Naive B cell (primary cell): ENCODE measurements at regions not wholly inside any gene's neighbourhood (a gene's known extent, or its start where the extent isn't known, plus 50 kb on each side); places are given as distances from the start of the nearest gene placed in this dataset.

Source experiments
- ATAC-seq, 2 donors: fragments of 150-1000 bp; cut with Tn5 transposase; 2 replicates each; pipeline ENCODE4 v1.10.0; 2021; ENCODE audit warnings: low read depth in 2 of 2, mild to moderate bottlenecking in 2 of 2, moderate library complexity in 2 of 2
- DNase-seq: peaks from one replicate; pipeline ENCODE4 v3.0.0; 2022
- H3K27ac Mint-ChIP-seq, 6 donors: one replicate each; pipeline ENCODE4 v1.8.0; 2020 to 2022; ENCODE audit warnings: mild to moderate bottlenecking in 6 of 6, mixed read lengths in 6 of 6, moderate library complexity in 5 of 6, inconsistent platforms in 2 of 6
- H3K27me3 Mint-ChIP-seq, 3 donors: one replicate each; pipeline ENCODE4 v1.8.0; 2021 to 2022; ENCODE audit warnings: mixed read lengths in 3 of 3, mild to moderate bottlenecking in 1 of 3
- H3K36me3 Mint-ChIP-seq, 2 donors: one replicate each; pipeline ENCODE4 v1.8.0; 2020 to 2022; ENCODE audit warnings: mixed read lengths in 2 of 2, inconsistent platforms in 1 of 2, mild to moderate bottlenecking in 1 of 2
- H3K4me1 Mint-ChIP-seq, 3 donors: one replicate each; pipeline ENCODE4 v1.8.0; 2020 to 2022; ENCODE audit warnings: mixed read lengths in 3 of 3, inconsistent platforms in 1 of 3, mild to moderate bottlenecking in 1 of 3, moderate library complexity in 1 of 3
- H3K4me3 Mint-ChIP-seq, 8 donors: one replicate each; pipeline ENCODE4 v1.8.0; 2020 to 2022; ENCODE audit warnings: mild to moderate bottlenecking in 8 of 8, mixed read lengths in 8 of 8, moderate library complexity in 8 of 8, inconsistent platforms in 2 of 8
- H3K9me3 Mint-ChIP-seq, 7 donors: one replicate each; pipeline ENCODE4 v1.8.0; 2020 to 2022; ENCODE audit warnings: mixed read lengths in 7 of 7, mild to moderate bottlenecking in 5 of 7, inconsistent platforms in 2 of 7, moderate library complexity in 1 of 7

DNA sequence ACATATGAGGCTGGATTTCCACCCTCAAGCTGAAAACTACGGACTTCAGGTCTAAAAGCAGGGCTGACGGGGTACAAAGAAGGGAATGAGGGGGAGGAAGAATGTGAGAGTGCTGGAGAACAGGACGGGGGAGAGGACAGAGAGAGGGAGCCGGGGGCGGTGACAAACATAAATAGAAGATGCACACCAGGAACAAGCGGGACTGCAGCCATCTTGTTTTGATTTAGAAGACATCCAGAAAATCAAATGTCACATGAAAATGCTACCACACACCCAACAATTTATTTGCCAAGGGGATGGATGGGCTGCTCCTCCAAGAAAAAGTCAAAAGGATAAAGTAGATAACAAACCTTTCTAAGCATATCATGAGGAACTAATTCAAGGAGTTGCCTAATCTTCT lies 59.2 kb upstream of the FHL2 start:
- no peak for DNase-seq

DNA sequence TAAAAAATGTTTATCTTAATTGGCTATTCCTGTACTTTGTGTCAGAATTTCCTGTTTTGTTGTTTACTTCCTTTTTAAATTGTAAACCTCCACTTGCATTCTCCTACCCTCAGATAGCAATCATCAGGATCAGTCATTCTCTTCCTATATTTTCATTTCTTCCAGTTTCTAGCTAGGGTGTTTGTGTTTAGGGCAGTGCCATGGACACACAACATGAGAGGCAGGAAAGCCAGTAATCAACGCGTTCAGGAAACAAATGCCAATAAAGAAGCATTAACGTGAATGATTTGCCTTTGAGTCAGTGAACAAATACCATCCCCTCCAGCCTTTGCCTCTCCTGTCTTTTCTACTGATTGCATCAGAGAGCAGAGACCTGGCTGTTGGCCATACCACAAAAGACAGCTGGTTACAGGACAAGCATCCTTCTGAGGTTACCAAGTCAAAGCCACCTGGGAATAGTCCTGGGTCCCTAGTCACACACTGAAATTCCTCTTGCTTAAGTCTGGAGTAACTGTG lies 56.7 kb upstream of the FHL2 start:
- Mint-ChIP-seq H3K27me3 (peaks cover 16 to 38% (median 20%) of the 10 kb centered on the region in 3 donors), H3K9me3 (no peaks in the 10 kb centered on the region), H3K36me3 (no peaks in the 10 kb centered on the region), H3K27ac (no peak overlapping the region), H3K4me3 (no peak overlapping the region), H3K4me1 (no peaks in the 10 kb centered on the region)
- DNase-seq (no peak), ATAC-seq (no peak)

More for the DNA sequence above, 59.2 kb upstream of the FHL2 start:
- no peak overlapping the region for H3K27ac Mint-ChIP-seq
- H3K27me3 Mint-ChIP-seq, result peaks cover 16 to 37% (median 20%) of the 10 kb centered on the region in 3 donors
- no peaks in the 10 kb centered on the region for H3K9me3 Mint-ChIP-seq
- ATAC-seq, result no peak
- H3K4me1 Mint-ChIP-seq, result no peaks in the 10 kb centered on the region
- no peak overlapping the region for H3K4me3 Mint-ChIP-seq
- no peaks in the 10 kb centered on the region for H3K36me3 Mint-ChIP-seq

DNA sequence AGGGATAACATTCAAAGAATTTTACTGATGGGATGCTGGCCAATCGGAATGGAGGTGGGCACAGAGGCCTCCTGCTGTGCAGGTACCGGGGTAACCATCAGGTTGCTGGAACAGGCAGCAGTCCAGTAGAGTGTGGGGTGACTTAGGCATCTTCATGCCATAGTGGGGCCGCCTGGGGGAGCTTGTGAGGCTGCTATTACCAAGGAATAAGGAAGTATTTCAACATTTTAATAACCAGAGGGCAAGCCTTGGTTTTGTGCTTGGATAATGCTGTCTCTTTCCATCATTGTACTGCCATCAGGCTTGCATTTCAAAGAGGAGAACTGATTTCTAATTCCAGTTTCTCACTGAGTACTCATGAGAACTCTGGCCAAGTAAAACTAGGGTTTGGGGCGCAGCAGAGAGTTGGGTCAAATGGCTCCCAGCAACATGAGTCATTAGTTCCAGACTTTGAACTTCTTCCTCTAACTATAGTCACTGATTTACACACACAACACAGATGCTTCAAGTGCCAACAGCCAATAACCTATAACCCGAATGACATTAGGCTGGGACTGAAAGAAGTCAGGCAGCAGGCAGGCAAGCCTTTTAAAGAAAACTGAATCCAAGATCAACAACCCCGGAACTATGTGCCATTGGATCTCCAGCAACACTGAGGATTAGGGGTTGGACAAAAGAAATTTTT lies 56.1 kb upstream of the FHL2 start:
- Mint-ChIP-seq H3K9me3 (no peaks in the 10 kb centered on the region), H3K4me1 (no peaks in the 10 kb centered on the region), H3K27me3 (peaks cover 16 to 41% (median 20%) of the 10 kb centered on the region in 3 donors), H3K4me3 (no peak overlapping the region), H3K27ac (no peak overlapping the region), H3K36me3 (no peaks in the 10 kb centered on the region)
- DNase-seq (peak; percentile 2), ATAC-seq (no peak)

DNA sequence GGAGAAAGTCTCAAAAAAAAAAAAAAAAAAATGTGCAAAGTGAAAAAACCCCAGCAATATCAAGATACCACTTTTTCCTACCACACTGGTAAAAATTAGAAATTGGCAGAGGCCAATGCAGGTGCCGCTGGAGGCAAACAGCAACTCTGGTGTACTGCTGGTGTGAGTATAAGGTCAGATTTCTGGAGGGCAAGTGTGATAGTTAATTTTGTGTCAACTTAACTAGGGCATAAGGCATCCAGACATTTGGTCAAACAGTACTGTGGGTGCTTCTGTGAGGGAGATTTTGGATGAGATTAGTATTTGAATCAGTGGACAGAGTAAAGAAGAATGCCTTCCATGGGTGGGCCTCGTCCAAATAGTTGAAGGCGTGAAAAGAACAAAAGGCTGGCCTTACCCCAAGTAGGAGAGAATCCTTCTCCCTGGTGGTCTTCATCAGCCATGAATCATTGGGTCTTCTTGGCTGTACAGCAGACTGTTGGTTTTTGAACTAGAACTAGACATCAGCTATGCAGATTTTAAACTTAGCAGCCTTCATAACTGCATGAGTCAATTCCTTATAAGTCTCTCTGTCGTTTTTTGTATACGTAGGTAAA lies 52.8 kb upstream of the FHL2 start:
- Mint-ChIP-seq H3K36me3 (no peaks in the 10 kb centered on the region), H3K27ac (no peak overlapping the region), H3K4me1 (no peaks in the 10 kb centered on the region), H3K9me3 (no peaks in the 10 kb centered on the region), H3K4me3 (no peak overlapping the region), H3K27me3 (peaks cover 30 to 48% (median 38%) of the 10 kb centered on the region in 3 donors)
- ATAC-seq, result no peak
- DNase-seq, result no peak

DNA sequence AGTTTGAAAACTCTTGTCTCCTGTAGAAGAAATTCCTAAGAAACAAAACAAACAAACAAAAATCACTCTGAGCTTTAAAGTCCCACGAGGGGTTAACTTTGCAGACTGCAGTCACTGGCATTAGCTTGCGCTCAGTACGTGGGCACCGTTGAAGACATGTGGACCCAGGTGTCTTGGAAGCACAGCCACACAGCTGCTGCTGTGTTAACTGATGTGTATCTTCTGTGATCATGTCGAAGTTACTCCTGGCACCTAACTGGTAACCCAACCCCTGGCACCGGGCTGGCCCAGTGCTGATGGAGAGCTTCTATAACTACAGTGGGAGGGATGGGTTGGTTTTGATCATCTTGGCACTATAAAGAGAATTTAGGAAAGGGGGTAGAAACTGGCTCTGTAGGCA lies 51.6 kb upstream of the FHL2 start:
- ATAC-seq (no peak), DNase-seq (no peak)
- H3K36me3 Mint-ChIP-seq, result no peaks in the 10 kb centered on the region
- no peaks in the 10 kb centered on the region for H3K4me1 Mint-ChIP-seq
- H3K27me3 Mint-ChIP-seq, result peaks cover 20 to 44% (median 38%) of the 10 kb centered on the region in 3 donors
- H3K9me3 Mint-ChIP-seq, result no peaks in the 10 kb centered on the region
- no peak overlapping the region for H3K4me3 Mint-ChIP-seq
- H3K27ac Mint-ChIP-seq, result no peak overlapping the region

DNA sequence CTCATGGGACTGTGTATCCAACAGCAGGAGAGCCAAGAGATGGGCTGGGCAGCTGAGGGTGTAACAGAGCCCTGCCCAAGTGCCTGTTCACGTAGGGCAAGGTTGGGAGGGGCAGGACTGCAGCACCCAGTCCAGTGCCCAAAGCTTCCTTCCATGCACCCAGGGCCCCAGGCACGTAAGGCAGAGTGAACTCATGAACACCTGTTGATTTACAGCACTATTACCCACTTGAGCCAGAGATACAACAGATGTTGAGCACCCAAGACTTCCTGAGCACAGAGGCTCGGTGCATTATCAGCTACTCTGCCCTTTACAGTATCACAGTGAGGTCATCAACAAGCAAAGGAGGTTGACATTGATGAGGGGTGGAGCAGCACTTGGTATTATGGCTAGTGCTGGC lies 50.2 kb upstream of the FHL2 start:
- DNase-seq (no peak), ATAC-seq (no peak)
- no peak overlapping the region for H3K27ac Mint-ChIP-seq
- H3K4me1 Mint-ChIP-seq, result no peaks in the 10 kb centered on the region
- peaks cover 19 to 41% (median 36%) of the 10 kb centered on the region in 3 donors for H3K27me3 Mint-ChIP-seq
- H3K9me3 Mint-ChIP-seq, result no peaks in the 10 kb centered on the region
- no peak overlapping the region for H3K4me3 Mint-ChIP-seq
- no peaks in the 10 kb centered on the region for H3K36me3 Mint-ChIP-seq
